H9 (cell line): ENCODE measurements at regions not wholly inside any gene's neighbourhood (a gene's known extent, or its start where the extent isn't known, plus 50 kb on each side); places are given as distances from the start of the nearest gene placed in this dataset.

Experiments
- DNase-seq: peaks from one replicate; pipeline ENCODE4 v3.0.0-alpha.2; 2017
- H2AFZ ChIP-seq: one replicate; pipeline ENCODE4 v1.6.1; 2013; ENCODE audit warnings: mild to moderate bottlenecking, low read length, control low read depth, moderate library complexity
- H2AK5ac ChIP-seq: 2 replicates; pipeline ENCODE4 v1.6.1; 2013; ENCODE audit warnings: low read length, control low read depth, mixed read lengths; ENCODE audit not compliant: insufficient read length
- H2BK120ac ChIP-seq: one replicate; pipeline ENCODE4 v1.6.1; 2013; ENCODE audit warnings: low read depth, mild to moderate bottlenecking, low read length, control low read depth, inconsistent platforms; ENCODE audit not compliant: poor library complexity, severe bottlenecking
- H2BK12ac ChIP-seq: 2 replicates; pipeline ENCODE4 v1.6.1; 2013; ENCODE audit warnings: low read length, control low read depth, mixed read lengths, low read depth; ENCODE audit not compliant: insufficient read length
- H2BK15ac ChIP-seq: 2 replicates; pipeline ENCODE4 v1.6.1; 2013; ENCODE audit warnings: low read depth, low read length, control low read depth
- H2BK20ac ChIP-seq: one replicate; pipeline ENCODE4 v1.6.1; 2013; ENCODE audit warnings: low read depth, mild to moderate bottlenecking, low read length, control low read depth, inconsistent platforms; ENCODE audit not compliant: poor library complexity, severe bottlenecking
- H2BK5ac ChIP-seq: 2 replicates; pipeline ENCODE4 v1.6.1; 2013; ENCODE audit warnings: low read length, control low read depth, mixed read lengths; ENCODE audit not compliant: insufficient read length
- H3K14ac ChIP-seq: 2 replicates; pipeline ENCODE4 v1.6.1; 2013; ENCODE audit warnings: low read length, control low read depth; ENCODE audit not compliant: insufficient read depth
- H3K18ac ChIP-seq: 2 replicates; pipeline ENCODE4 v1.6.1; 2013; ENCODE audit warnings: low read depth, mild to moderate bottlenecking, mixed read lengths, low read length, control low read depth; ENCODE audit not compliant: insufficient read length
- H3K23ac ChIP-seq: 2 replicates; pipeline ENCODE4 v1.6.1; 2013; ENCODE audit warnings: low read length, control low read depth, mixed read lengths, low read depth; ENCODE audit not compliant: insufficient read length
- H3K23me2 ChIP-seq: 2 replicates; pipeline ENCODE4 v1.6.1; 2013; ENCODE audit warnings: low read depth, mild to moderate bottlenecking, mixed read lengths, low read length, control low read depth; ENCODE audit not compliant: insufficient read length, poor library complexity, severe bottlenecking
- H3K27ac ChIP-seq: 2 replicates; pipeline ENCODE4 v1.5.1; 2013; ENCODE audit warnings: low read length, control low read depth, mixed read lengths, low read depth; ENCODE audit not compliant: insufficient read length
- H3K27me3 ChIP-seq: 2 replicates; pipeline ENCODE4 v1.6.1; 2013; ENCODE audit warnings: low read length, control low read depth, inconsistent platforms; ENCODE audit not compliant: insufficient read depth
- H3K4ac ChIP-seq: 2 replicates; pipeline ENCODE4 v1.6.1; 2013; ENCODE audit warnings: low read depth, mild to moderate bottlenecking, control low read depth, inconsistent platforms, low read length, moderate library complexity
- H3K4me1 ChIP-seq: 2 replicates; pipeline ENCODE4 v1.6.1; 2013; ENCODE audit warnings: low read length, control low read depth, inconsistent platforms; ENCODE audit not compliant: insufficient read depth
- H3K4me2 ChIP-seq: 2 replicates; pipeline ENCODE4 v1.6.1; 2013; ENCODE audit warnings: low read length, control low read depth, mixed read lengths; ENCODE audit not compliant: insufficient read length, insufficient read depth
- H3K56ac ChIP-seq: 2 replicates; pipeline ENCODE4 v1.6.1; 2013; ENCODE audit warnings: low read depth, mild to moderate bottlenecking, mixed read lengths, low read length, control low read depth; ENCODE audit not compliant: insufficient read length
- H3K79me1 ChIP-seq: 2 replicates; pipeline ENCODE4 v1.6.1; 2013; ENCODE audit warnings: low read depth, mild to moderate bottlenecking, moderate library complexity, low read length, control low read depth, inconsistent platforms; ENCODE audit not compliant: insufficient read depth, poor library complexity, severe bottlenecking
- H3K79me2 ChIP-seq: 2 replicates; pipeline ENCODE4 v1.6.1; 2013; ENCODE audit warnings: low read length, control low read depth, inconsistent platforms; ENCODE audit not compliant: insufficient read depth
- H3K9ac ChIP-seq: 2 replicates; pipeline ENCODE4 v1.6.1; 2013; ENCODE audit warnings: low read length, control low read depth, mixed read lengths; ENCODE audit not compliant: insufficient read length; ENCODE audit errors: extremely low read depth
- H3K9me3 ChIP-seq: one replicate; pipeline ENCODE4 v1.6.1; 2013; ENCODE audit warnings: low read depth, low read length, inconsistent platforms; ENCODE audit not compliant: control insufficient read depth
- H3T11ph ChIP-seq: one replicate; pipeline ENCODE4 v1.6.1; 2013; ENCODE audit warnings: mild to moderate bottlenecking, low read length, control low read depth, inconsistent platforms
- H4K20me1 ChIP-seq: one replicate; pipeline ENCODE4 v1.6.1; 2013; ENCODE audit not compliant: control insufficient read depth, insufficient read length, insufficient read depth
- H4K5ac ChIP-seq: 2 replicates; pipeline ENCODE4 v1.6.1; 2013; ENCODE audit warnings: low read depth, mild to moderate bottlenecking, mixed read lengths, low read length, control low read depth; ENCODE audit not compliant: insufficient read length
- H4K8ac ChIP-seq: replicated peaks from 2 replicates; pipeline ENCODE4 v1.6.1; 2013; ENCODE audit warnings: low read length, control low read depth, mixed read lengths, low read depth; ENCODE audit not compliant: insufficient read length
- H4K91ac ChIP-seq: 2 replicates; pipeline ENCODE4 v1.6.1; 2013; ENCODE audit warnings: low read depth, mild to moderate bottlenecking, moderate library complexity, mixed read lengths, low read length, control low read depth; ENCODE audit not compliant: insufficient read length
- H3K27ac Mint-ChIP-seq, 3 experiments: 2 replicates in 2 of 3; 3 replicates in 1 of 3; pipeline ENCODE4 v1.8.0; 2020 to 2021; ENCODE audit warnings: mixed read lengths in 3 of 3, mild to moderate bottlenecking in 1 of 3, moderate library complexity in 1 of 3
- H3K27me3 Mint-ChIP-seq: 2 replicates; pipeline ENCODE4 v1.8.0; 2021; ENCODE audit warnings: low read depth, mild to moderate bottlenecking, moderate library complexity, mixed read lengths
- H3K36me3 Mint-ChIP-seq, 3 experiments: 2 replicates in 2 of 3; 3 replicates in 1 of 3; pipeline ENCODE4 v1.8.0; 2020 to 2021; ENCODE audit warnings: low read depth in 3 of 3, mixed read lengths in 3 of 3; ENCODE audit not compliant: insufficient read depth in 1 of 3
- H3K4me1 Mint-ChIP-seq, 2 experiments: 2 replicates each; pipeline ENCODE4 v1.8.0; 2020; ENCODE audit warnings: mixed read lengths in 2 of 2
- H3K4me3 Mint-ChIP-seq, 2 experiments: 2 replicates in 1 of 2; 3 replicates in 1 of 2; pipeline ENCODE4 v1.8.0; 2020 to 2021; ENCODE audit warnings: mild to moderate bottlenecking in 2 of 2, mixed read lengths in 2 of 2, moderate library complexity in 1 of 2
- H3K9me3 Mint-ChIP-seq, 2 experiments: 2 replicates in 1 of 2; 3 replicates in 1 of 2; pipeline ENCODE4 v1.8.0; 2020; ENCODE audit warnings: mild to moderate bottlenecking in 2 of 2, mixed read lengths in 2 of 2, moderate library complexity in 1 of 2
- WGBS: extraction: QIAGEN DNeasy Blood & Tissue Kit; methylation state at CpG from one replicate; pipeline ENCODE4 v1.1.7; 2013; ENCODE audit warnings: missing lambda C conversion rate, low lambda C conversion rate, mixed read lengths; ENCODE audit not compliant: insufficient read length; ENCODE audit errors: extremely low coverage; 5-methylcytosine and 5-hydroxymethylcytosine counted together
- TF ChIP-seq, protein P1 (sequence below): fragments of 200-600 bp; sonication (generic); conservative IDR thresholded peaks from 3 replicates; pipeline ENCODE4 v1.8.0; 2021; ENCODE audit warnings: antibody characterized with exemption, mild to moderate bottlenecking

DNA sequence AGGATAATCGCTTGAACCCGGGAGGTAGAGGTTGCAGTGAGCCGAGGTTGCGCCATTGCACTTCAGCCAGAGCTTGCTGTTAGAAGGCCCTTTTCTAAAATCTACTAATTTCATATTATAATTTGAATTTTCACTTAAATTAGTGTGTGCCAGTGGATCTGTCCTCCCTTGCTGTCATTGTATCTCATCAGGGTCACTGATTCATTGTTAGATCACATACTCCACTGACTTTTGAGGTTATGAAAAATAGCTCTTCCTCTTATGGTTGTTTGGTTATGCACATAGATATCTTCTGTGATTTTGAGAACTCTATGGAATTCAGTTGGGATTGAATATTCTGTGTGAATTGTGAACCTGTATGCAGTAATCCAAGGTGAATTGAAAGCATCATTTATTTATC is 53.1 kb upstream of the TULP4 start:
- Histone ChIP-seq H2BK15ac (no peak overlapping the region), H2BK20ac (no peak overlapping the region), H3K27ac (no peak overlapping the region), H3K23ac (no peak overlapping the region), H2AFZ (no peak overlapping the region), H3K14ac (no peak overlapping the region), H4K8ac (no peak overlapping the region), H3K18ac (no peak overlapping the region), H3K9ac (no peak overlapping the region), H3K4me1 (no peaks in the 10 kb centered on the region), H3K4me2 (no peak overlapping the region), H2AK5ac (no peak overlapping the region), H3K4ac (no peak overlapping the region), H3K23me2 (no peaks in the 10 kb centered on the region), H4K91ac (no peak overlapping the region), H3K79me1 (peaks cover 11% of the 10 kb centered on the region), H4K20me1 (no peaks in the 10 kb centered on the region), H3K27me3 (no peaks in the 10 kb centered on the region), H2BK120ac (no peak overlapping the region), H2BK12ac (no peak overlapping the region), H3K9me3 (no peaks in the 10 kb centered on the region), H3K79me2 (peaks cover 9% of the 10 kb centered on the region; the same call in 1 of the 2 replicates), H3T11ph (no peak overlapping the region), H4K5ac (no peak overlapping the region), H2BK5ac (no peak overlapping the region), H3K56ac (no peak overlapping the region)
- Mint-ChIP-seq H3K36me3 (peaks cover 2 to 17% (median 4%) of the 10 kb centered on the region in 3 experiments; a peak in 6 of 7 replicates), H3K4me1 (peaks cover 30 to 34% of the 10 kb centered on the region in 2 experiments), H3K4me3 (no peak overlapping the region), H3K27ac (no peak overlapping the region), H3K9me3 (peaks cover 0 to 2% of the 10 kb centered on the region in 2 experiments; a peak in 1 of 5 replicates), H3K27me3 (no peaks in the 10 kb centered on the region)
- DNase-seq, result no peak
- WGBS, result no CpG with 5 or more reads among the region's 4 CpGs
- TF ChIP-seq, protein P1, sequence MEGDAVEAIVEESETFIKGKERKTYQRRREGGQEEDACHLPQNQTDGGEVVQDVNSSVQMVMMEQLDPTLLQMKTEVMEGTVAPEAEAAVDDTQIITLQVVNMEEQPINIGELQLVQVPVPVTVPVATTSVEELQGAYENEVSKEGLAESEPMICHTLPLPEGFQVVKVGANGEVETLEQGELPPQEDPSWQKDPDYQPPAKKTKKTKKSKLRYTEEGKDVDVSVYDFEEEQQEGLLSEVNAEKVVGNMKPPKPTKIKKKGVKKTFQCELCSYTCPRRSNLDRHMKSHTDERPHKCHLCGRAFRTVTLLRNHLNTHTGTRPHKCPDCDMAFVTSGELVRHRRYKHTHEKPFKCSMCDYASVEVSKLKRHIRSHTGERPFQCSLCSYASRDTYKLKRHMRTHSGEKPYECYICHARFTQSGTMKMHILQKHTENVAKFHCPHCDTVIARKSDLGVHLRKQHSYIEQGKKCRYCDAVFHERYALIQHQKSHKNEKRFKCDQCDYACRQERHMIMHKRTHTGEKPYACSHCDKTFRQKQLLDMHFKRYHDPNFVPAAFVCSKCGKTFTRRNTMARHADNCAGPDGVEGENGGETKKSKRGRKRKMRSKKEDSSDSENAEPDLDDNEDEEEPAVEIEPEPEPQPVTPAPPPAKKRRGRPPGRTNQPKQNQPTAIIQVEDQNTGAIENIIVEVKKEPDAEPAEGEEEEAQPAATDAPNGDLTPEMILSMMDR, result no peak
